Tongue (tissue), 1 donor: ENCODE measurements at regions not wholly inside any gene's neighbourhood (a gene's known extent, or its start where the extent isn't known, plus 50 kb on each side); places are given as distances from the start of the nearest gene placed in this dataset.
"Not testable (repeated sequence)": the region's sequence is repeated elsewhere in the genome, so short reads cannot be mapped to it uniquely, and the experiment has no call there.

Source experiments
- DNase-seq: peaks from one replicate; pipeline ENCODE4 v3.0.0-alpha.2; 2015

DNA sequence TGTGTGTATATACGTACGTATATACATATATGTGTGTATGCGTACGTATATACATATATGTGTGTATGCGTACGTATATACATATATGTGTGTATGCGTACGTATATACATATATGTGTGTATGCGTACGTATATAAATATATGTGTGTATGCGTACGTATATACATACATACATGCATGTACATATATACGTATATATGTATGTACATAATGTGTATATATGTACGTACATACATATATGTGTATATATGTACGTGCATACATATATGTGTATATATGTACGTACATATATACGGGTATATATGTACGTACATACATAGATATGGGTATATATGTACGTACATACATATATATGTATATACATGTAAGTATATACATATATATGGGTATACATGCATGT, 332.1 kb downstream of the CRPPA start:
- no peak for DNase-seq

DNA sequence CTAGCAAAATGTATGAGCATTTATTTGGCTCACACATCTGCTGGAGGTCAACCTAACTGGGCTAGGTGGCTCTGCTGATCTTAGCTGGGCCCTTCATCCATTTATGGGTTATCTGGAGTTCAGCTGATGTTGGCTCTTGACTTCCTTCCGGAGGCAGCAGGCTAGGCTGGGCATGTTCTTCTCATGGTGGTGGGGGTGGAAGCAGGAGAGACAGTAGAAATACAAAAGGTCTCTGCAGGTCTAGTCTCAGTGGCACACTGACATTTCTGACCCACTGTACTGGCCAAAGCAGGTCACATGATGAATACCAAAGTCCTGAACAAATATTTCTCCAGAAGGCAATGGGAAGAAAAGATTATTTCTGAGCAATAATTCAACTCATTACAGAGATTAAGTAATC, 334.6 kb downstream of the CRPPA start:
- no peak for DNase-seq

DNA sequence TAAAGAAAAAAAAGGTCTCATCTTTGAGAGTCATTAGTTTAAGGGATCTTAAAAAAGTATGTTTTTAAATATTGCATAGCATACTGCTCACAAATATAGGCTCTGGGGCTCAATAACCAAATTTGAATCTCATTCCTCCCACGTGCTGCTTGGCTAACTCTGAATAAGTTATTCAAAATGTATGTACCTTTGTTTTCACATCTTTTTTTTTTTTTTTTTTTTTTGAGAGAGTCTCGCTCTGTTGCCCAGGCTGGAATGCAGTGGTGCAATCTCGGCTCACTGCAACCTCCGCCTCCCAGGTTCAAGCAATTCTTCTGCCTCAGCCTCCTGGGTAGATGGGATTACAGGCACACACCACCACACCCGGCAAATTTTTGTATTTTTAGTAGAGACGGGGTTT, 335.6 kb downstream of the CRPPA start:
- DNase-seq: not testable (repeated sequence)

DNA sequence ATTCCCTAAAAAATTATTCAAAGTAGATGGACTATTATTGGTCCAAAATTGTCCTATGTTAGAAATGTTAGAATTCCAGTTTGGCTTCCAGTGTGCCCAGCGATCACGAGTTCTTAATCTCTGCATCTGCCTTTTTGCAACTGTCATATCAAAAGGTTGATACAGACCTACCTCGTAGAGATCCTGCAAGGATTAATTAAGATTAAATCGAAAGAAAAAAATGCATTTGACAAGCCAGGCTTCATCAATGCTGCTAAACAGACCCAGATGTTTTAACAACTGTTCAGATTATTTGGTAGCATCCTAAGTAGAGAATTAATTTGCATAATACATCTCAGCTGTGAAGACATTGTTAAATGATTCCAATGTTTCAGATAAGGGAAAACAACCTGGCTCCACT, 336.5 kb downstream of the CRPPA start:
- DNase-seq: no peak

DNA sequence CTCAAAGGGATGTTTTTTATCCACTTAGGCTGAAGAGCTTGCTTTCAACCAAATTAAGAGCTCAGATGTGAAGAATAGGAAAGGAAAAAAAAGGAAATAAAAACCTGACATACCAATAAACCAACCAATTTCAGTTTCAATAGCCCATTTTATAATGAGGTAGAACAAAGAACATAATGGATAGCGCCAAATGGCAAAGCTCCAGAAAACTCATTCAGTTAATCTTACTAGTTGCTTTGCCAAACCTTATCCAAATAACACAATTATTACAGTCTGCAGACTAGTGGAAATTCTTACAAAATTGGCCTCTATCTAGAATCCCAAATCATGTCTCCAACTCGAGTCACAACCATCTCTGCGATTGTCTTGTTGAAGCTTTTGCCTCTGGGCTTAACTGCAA, 337.0 kb downstream of the CRPPA start:
- DNase-seq: peak; percentile 45

DNA sequence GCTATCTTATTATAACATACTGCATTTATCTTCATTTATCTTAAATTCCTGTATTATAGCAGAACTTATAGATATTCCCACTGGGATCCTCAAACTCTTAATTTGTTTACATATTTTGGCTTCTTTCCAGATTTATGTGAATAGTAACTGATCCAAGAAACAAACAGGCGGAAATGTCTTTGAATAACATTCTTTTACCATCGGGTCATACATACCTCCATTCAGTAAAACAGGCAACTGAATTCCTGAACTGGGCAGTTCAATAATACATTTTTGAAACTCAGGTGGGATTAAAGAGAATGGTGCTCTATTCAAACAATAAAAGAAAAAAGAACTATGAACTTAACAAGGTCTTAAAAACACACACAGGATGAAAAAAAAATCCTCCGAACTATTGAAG, 337.4 kb downstream of the CRPPA start:
- peak; percentile 33 for DNase-seq

DNA sequence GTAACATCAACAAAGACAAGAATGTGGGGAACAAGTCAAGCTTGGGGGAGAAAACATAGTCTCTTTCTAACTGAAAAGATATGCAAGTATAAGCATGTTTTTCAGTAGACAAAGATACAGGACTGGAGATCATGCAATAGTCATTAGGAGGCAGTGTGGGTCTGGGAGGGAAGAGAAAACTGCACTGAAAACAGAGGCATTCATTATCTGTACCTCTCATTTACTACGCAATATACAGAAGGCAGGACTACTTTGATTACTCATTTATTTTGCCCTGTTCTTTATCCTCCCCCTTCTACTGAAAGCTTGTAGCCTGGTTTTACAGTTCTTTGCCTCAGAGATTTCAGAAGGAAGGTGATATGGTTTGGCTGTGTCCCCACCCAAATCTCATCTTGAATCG, 341.2 kb downstream of the CRPPA start:
- DNase-seq: no peak

DNA sequence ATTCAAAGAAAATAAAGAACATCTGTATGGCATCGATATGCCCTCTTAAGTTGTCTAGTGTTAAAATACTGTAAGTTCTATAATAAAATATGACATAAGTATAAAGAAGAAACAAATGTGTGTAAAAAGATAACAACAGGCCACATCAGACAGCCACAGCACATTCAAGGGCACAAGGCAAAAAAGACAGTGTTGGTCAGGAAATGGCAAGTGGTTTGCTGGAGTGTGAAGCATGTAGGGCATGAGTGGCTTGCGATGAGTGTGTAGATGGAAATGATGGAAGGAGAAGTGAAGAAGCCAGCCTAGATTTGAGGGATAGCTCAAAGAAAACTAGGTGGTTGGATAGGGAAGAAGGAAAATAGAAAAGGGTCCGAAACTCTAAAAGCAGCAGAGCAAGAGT, 341.6 kb downstream of the CRPPA start:
- no peak for DNase-seq

DNA sequence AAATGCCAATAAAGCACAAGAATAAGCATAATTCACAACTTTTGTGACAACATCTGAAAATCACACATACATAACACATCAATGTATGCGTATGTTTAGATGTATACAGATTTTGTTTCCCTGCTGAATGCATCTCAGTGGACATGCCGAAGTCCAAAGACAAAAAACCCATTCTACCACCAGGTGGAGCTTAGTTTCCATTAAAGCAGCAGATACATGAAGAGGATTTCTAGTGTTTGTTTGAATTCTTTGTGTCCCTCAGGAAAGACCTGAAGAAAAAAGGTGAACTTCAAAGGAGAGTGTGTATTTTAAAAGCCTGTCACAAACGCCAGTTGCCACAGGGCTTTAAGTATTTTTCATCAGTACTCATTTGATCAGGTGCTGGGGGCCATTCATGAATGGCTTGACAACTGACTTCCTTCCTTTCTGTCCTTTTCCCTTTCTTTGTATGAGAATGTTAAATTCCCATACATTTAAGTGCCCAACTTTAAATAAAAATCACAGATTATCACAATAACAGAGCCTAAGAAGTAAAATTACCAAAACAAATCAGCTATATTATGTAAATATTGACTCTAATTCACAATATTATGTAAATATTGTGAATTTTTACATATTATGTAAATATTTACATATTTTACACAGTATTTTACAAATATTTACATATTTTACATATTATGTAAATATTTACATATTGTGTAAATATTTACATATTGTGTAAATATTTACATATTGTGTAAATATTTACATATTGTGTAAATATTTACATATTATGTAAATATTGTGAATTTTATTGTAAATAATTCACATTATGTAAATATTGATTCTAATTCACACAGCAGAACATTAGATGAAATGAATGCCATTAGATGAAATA, 343.0 kb downstream of the CRPPA start:
- DNase-seq: peak; percentile 90

DNA sequence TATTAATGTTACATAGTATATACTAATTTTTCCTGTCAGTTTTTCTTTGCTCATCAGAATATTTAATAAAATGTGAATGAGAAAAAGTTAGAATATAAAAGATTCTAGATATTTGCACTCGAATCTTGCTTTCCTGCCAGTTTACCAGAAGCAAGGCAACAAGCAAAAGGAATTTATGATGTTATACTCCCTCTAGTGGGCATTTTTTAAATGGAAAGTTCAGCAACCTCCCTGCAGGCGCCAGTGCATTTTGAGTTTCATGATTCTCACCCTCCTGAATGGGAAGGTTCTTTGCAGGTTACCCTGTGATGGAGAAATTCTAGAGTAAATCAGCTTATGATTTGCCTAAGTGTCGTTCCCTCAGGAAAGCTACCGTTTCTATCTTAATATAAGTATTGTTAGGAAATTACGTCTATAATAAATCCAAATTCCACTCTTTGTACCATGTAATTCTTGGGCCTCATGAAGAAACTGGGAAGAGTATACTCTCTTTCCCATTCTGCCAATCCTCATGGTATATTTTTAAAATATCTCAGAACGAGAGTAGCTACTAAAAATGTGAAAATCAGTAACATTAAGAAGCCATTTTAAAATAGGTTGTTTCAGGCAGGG, 350.0 kb downstream of the CRPPA start:
- peak; percentile 91 for DNase-seq

DNA sequence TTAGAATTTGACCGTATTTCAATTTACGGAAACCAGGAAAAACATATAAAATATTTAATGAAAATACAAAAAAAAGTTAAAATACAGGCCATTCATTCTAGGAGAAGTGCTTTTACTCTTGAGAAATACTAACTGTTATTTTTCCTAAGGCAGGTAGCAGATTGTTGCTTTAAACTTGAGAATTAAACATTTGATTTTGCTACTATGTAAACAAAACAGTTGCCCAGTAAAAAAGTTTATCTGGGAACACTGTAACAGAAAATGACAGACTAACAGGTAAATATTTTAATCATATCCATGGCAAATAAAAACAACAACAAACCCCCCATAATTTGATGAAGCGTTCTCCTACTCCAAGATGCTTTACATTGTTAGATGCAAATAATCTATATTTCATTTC, 350.5 kb downstream of the CRPPA start:
- no peak for DNase-seq

DNA sequence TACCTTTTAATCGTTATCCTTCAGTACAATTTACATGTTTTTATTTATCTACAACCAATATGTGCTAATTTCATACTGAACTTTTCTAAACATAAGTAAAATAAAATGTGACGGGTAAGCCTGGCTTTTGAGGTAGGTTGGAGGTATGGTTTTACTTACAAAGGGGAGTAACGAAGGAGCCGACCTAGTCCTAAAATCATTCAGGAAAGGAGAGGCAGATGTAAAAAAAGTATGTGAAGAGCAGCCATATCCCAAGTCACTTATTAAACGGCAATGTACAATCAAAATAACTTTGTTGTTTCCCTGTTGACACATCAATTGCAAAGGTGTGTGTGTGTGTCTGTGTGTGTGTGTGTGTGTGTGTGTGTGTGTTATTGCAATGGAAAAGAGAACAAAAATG, 351.3 kb downstream of the CRPPA start:
- DNase-seq: no peak

DNA sequence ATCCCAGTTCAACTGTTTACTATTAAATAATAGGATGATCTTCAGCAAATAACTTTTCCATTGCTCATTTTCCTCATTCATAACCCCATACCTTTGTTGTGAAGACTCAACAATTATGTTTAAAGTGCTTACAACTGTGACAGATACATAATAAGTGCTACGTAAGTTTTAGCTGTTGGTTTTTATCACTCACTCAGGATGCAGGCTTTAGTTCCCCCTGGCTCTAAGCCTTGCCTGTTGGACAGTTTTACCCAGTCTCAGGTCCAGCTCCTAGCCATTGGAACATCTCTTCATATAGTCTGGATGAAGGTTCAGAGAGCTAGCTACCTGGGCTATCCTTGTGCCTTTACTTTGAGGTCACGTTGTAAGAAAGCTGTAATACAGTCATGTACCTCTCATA, 353.2 kb downstream of the CRPPA start:
- DNase-seq: no peak

DNA sequence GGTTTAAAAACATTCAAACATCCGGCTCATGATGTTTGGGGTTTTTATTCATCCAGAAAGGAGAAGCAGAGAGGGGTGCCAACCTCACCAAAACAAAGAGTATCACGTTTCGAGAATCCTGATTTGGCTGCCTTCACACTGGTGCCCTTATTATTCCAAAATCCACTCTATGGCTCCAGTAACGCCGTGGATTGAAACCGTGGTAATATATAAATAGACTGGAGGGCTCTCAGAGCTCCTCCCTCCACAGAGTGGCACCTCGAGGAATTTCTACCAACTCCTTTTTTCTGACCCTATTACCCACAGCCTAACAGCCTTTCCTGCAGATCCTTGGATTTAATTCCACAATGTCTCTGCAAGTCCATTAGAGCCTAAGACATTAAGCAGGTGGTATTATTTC, 353.6 kb downstream of the CRPPA start:
- DNase-seq: peak; percentile 53

DNA sequence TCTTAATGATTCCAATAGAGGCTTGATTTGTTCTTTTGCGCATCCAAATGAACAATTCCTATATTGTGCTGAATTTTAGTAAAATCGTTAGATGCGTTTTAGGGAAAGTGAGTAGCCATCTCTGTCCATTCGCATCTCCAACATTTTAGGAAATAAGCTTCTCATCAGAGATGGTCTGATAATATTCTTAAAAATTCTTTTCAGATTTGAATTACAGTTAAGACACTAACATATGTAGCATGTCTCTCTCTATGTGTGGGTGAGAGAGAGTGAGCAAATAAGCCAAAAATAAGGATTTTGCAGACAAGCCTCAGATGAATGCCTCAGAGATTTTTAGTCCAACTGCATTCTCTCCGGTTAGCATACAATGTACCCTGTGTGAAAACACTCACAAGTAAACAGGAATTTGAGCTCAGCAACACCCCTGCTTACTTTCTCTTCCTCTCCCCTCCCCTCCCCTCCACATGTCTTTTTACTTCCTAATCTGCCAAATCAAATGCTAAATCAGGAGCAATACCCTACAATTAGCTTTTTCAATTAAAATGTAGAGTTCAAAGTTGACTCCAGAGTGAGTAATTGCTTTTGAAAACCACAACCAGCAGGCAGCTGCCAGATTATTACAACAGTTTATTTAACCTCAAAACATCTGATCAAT, 354.4 kb downstream of the CRPPA start:
- DNase-seq: no peak

DNA sequence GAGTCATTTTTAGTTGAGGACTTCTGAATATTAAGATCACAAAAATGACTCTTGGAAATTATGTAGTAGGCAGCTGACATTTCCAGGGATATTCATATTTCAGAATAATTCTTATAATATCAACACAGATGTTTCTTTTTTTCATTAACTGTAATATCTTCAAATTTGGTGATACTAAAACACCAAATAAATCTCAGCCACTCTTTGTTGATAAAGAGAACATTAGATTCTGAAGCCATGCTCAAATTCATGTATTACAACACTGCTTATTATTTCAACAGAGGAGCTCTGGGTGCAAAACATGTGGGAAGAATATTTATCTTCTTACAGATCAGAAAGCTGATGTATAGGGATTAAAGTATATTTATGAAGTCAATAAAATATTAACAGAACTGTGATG, 355.4 kb downstream of the CRPPA start:
- no peak for DNase-seq

DNA sequence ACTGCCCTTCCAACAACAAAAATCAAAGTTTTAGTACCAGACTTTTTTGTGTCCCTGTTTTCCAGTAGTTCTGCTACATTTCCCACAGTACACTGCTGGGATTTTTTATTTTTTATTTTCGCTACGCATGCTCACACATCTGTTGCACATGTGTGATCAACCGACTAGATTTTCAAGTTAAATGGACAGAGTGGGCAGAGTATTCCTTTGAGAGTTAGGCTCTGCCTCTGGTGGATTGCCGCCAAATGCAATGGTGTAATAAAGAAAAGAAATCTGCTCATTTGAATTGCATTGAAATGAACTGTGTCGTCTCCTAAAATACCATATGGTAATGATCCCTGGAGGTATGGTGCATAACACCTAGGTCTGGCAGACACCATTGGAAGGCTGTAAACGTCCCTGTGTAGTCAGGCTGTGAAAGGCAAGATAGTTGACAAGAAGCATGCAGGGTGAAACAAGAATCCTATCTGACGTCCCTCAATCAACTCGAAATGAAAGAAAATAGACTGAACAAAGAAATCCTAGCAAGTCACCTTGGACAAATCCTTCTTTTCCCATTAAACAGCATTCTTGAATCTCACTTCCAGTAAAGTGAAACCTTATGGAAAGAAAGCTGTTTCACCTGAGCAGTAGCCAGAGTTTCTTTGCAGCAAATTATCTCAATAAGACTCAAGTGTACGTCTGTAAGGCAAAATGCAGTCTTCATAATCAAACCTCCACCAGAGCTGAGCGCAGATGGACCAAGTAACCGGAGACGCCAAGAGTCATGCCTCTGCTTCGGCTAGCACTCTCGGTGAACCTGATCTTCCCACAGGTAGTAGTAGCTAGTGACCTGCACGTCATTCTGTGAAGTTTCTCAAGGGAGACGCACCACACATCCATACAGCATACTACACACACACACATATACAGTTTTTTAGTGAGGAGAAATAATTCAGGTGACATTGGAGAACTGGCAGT, 357.3 kb downstream of the CRPPA start:
- peak; percentile 68 for DNase-seq

DNA sequence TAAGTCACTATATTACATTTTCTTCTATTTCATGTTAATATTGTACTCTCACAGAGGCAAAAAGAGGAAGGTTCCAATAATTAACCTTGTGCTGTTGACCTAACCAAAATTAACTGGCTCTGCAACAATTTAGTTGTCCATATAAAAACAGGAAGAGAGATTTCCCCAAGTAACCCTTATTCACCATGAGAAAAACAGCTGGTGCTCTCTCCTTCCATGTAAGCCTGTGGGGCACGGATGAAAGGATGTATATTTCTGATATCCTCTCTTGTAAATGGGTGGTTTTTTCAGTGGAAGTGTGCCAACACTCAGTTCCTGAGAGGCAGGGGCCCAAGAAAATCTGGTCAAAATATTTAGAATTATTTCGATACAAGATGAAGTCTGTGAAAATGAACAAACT, 358.1 kb downstream of the CRPPA start:
- DNase-seq: peak; percentile 45

DNA sequence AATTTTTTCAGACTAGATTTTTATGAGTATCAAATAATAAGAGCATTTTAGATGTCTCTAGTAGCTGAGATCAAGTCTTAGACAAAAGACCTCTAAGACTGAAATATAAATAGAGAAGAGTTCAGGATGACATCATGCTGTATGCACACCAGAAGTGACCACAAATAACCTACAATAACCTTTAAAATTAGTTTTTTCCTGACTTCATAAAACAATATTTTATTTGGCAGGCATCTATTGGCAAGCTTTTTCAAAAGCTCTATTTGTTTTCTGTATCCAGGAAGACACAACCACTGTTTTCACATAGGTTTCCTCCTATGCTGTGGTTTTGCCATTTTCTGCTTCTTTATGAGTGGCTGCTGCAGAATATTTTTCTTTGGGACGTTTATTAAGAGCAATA, 359.1 kb downstream of the CRPPA start:
- DNase-seq: peak; percentile 68

DNA sequence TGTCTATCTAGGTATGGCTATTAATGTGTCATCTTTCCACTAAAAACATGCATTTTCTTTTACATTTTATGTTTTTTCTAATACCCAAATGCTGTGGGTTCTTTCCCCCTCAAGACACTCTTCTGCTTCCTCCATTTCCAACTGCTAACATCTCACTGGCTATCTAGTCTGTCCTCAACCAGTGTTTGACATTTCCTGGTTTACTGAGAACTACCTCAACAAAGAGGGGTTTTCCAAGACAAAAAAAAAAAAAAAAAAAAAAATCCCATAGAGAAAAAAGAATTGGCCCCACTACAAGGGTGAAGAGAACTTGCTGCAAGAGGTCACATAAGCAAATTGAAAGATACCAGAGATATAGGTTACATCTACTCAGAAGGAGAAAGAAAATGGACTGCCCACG, 359.7 kb downstream of the CRPPA start:
- no peak for DNase-seq

DNA sequence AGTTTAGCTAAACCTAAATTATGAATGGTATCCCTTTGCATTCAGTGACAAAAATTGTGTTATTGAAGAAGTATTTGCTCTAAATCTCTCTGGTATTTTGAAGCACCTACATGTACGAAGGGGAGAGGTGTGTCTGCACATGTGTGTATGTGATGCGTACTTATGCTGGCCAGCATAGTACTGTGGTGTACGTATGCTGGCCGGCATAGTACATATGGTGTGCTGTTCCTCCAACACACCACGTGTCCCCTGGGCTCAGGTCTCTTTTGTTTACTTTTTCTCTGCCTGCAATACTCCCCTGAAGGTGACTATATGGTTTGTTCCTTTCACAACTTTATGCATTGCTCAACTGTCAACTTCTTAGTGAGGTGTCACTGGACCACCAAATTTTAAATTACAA, 360.3 kb downstream of the CRPPA start:
- no peak for DNase-seq

DNA sequence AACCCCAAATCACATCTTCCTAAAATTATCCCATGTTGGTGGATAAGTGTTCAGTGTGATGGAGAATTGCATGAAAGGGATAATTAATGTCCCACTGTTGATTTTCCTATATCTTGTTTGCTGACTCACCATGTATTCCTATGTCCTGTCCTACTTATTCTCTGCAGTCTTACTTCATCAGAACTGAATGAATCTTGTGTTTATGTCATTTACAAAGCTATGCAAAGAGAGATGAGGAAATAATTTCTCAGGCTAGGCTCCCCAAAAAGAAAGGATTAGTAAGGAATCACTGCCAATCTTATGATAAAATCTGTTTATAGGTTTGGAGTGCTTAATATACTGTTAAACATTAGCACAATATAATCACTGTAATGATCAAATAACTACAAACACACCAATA, 360.8 kb downstream of the CRPPA start:
- DNase-seq: no peak
